HL-60 (cell line): ENCODE measurements at regions not wholly inside any gene's neighbourhood (a gene's known extent, or its start where the extent isn't known, plus 50 kb on each side); places are given as distances from the start of the nearest gene placed in this dataset.

ENCODE experiments used
- CTCF ChIP-seq: IDR thresholded peaks from one replicate; pipeline ENCODE4 v1.5.1; 2011; ENCODE audit warnings: low read length, control low read depth, inconsistent platforms; ENCODE audit not compliant: insufficient read depth
- POLR2AphosphoS5 ChIP-seq: IDR thresholded peaks from 2 replicates; pipeline ENCODE4 v1.6.1; 2012; ENCODE audit warnings: low read depth
- SPI1 ChIP-seq: IDR thresholded peaks from 2 replicates; pipeline ENCODE4 v1.6.1; 2012; ENCODE audit warnings: low read depth, mild to moderate bottlenecking, borderline replicate concordance
- TF ChIP-seq, protein P1 (sequence below): IDR thresholded peaks from 2 replicates; pipeline ENCODE4 v1.6.1; 2012; ENCODE audit warnings: low read depth; ENCODE audit not compliant: insufficient replicate concordance

- no peak for TF ChIP-seq CTCF
- no peak for TF ChIP-seq POLR2AphosphoS5
- TF ChIP-seq, protein P1, sequence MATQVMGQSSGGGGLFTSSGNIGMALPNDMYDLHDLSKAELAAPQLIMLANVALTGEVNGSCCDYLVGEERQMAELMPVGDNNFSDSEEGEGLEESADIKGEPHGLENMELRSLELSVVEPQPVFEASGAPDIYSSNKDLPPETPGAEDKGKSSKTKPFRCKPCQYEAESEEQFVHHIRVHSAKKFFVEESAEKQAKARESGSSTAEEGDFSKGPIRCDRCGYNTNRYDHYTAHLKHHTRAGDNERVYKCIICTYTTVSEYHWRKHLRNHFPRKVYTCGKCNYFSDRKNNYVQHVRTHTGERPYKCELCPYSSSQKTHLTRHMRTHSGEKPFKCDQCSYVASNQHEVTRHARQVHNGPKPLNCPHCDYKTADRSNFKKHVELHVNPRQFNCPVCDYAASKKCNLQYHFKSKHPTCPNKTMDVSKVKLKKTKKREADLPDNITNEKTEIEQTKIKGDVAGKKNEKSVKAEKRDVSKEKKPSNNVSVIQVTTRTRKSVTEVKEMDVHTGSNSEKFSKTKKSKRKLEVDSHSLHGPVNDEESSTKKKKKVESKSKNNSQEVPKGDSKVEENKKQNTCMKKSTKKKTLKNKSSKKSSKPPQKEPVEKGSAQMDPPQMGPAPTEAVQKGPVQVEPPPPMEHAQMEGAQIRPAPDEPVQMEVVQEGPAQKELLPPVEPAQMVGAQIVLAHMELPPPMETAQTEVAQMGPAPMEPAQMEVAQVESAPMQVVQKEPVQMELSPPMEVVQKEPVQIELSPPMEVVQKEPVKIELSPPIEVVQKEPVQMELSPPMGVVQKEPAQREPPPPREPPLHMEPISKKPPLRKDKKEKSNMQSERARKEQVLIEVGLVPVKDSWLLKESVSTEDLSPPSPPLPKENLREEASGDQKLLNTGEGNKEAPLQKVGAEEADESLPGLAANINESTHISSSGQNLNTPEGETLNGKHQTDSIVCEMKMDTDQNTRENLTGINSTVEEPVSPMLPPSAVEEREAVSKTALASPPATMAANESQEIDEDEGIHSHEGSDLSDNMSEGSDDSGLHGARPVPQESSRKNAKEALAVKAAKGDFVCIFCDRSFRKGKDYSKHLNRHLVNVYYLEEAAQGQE = no peak
- TF ChIP-seq SPI1 = no peak
These were observed 174.4 kb upstream of the NECTIN1 start for GRCh38 chr11:119903389-119903788.
